ENCODE measurements at regions not wholly inside any gene's neighbourhood (a gene's known extent, or its start where the extent isn't known, plus 50 kb on each side); places are given as distances from the start of the nearest gene placed in this dataset.

- in situ Hi-C loops (cut with HindIII; ENCODE audit: low sequenced_read_pairs), result no loop called here
- H3K4me3 ChIP-seq (ENCODE audit: low read depth, low read length), result no peak overlapping the region
- no peak for TF ChIP-seq CTCF (IDR thresholded peaks at IDR 0.05; ENCODE audit: low read depth, low read length)
- DNase-seq (ENCODE audit: low read depth, low spot score), result no peak
Measured at GRCh38 chr19:27872370-27872769, 1340.6 kb downstream of the UQCRFS1 start.

- no peak overlapping the region for H3K4me3 ChIP-seq (ENCODE audit: low read depth, low read length)
- no peak for DNase-seq (ENCODE audit: low read depth, low spot score)
- TF ChIP-seq CTCF (IDR thresholded peaks at IDR 0.05; ENCODE audit: low read depth, low read length), result no peak
- in situ Hi-C loops (cut with HindIII; ENCODE audit: low sequenced_read_pairs), result no loop called here
Measured at GRCh38 chr19:27870293-27870692, 1342.7 kb downstream of the UQCRFS1 start.

- TF ChIP-seq CTCF (IDR thresholded peaks at IDR 0.05; ENCODE audit: low read depth, low read length), result no peak
- in situ Hi-C loops (cut with HindIII; ENCODE audit: low sequenced_read_pairs), result no loop called here
- H3K4me3 ChIP-seq (ENCODE audit: low read depth, low read length), result no peak overlapping the region
- no peak for DNase-seq (ENCODE audit: low read depth, low spot score)
Measured at GRCh38 chr19:27868007-27868406, 1344.9 kb downstream of the UQCRFS1 start.

GRCh38 chr19:27865927-27866777, 1346.8 kb downstream of the UQCRFS1 start:
- H3K4me3 ChIP-seq (ENCODE audit: low read depth, low read length), result no peak overlapping the region
- in situ Hi-C loops (cut with HindIII; ENCODE audit: low sequenced_read_pairs), result no loop called here
- TF ChIP-seq CTCF (IDR thresholded peaks at IDR 0.05; ENCODE audit: low read depth, low read length), result no peak
- no peak for DNase-seq (ENCODE audit: low read depth, low spot score)

- TF ChIP-seq CTCF (IDR thresholded peaks at IDR 0.05; ENCODE audit: low read depth, low read length), result no peak
- no peak overlapping the region for H3K4me3 ChIP-seq (ENCODE audit: low read depth, low read length)
- no peak for DNase-seq (ENCODE audit: low read depth, low spot score)
- in situ Hi-C loops (cut with HindIII; ENCODE audit: low sequenced_read_pairs), result no loop called here
Measured at GRCh38 chr19:27861411-27861975, 1351.5 kb downstream of the UQCRFS1 start.

- TF ChIP-seq CTCF (IDR thresholded peaks at IDR 0.05; ENCODE audit: low read depth, low read length), result no peak
- in situ Hi-C loops (cut with HindIII; ENCODE audit: low sequenced_read_pairs), result no loop called here
Measured at GRCh38 chr19:27860309-27860934, 1352.5 kb downstream of the UQCRFS1 start.

More at GRCh38 chr19:27860309-27860934, 1352.5 kb downstream of the UQCRFS1 start:
- H3K4me3 ChIP-seq (ENCODE audit: low read depth, low read length), result no peak overlapping the region
- no peak for DNase-seq (ENCODE audit: low read depth, low spot score)

Data from astrocyte of the spinal cord (primary cell).